DMS153 treated with DMSO at 0.1 percent for 48 hours (cell line): ENCODE measurements at regions not wholly inside any gene's neighbourhood (a gene's known extent, or its start where the extent isn't known, plus 50 kb on each side); places are given as distances from the start of the nearest gene placed in this dataset.

Experiments used
- DNase-seq: peaks from one replicate; lab custom pipeline; 2025; ENCODE audit not compliant: unreplicated experiment; lab: John Stamatoyannopoulos, UW

DNA sequence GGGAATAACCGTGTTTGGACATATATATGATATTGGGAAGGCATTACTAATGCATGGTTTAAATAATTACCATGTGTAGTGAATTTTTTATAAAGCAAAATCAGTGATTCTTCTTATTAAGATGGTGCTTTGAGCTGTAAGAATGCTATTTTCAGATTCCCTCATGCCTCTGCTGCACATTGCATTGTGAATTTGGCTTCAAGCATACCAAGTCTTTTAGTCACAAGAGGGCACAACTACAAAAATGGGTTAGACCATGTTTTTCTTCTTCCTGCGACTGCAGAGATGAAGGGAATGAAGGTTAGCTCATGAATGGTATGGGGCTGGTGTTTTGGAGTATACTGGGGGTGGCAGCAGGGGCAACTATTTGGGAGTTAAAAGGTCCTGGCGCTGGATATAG, 320.1 kb downstream of the SLC4A3 start:
- DNase-seq, result no peak

DNA sequence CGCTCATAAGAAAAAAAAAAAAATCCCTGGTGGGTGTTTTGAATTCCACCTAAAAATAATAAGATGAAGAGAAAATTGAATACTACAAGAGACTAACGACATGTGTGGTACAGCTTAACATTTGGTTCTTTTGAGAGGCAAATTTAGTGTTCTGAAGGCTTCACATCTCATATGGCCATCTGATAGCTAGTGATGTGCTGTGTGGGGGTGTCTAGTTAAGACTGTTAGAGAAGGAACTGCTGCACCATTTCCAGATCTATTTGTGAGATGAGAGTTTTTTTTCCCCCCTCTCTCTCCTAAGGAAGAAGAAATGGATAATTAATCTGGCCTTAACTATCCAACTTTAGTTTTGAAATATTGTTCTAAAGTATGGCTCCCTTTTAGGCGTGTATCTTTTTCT, 321.6 kb downstream of the SLC4A3 start:
- no peak for DNase-seq

DNA sequence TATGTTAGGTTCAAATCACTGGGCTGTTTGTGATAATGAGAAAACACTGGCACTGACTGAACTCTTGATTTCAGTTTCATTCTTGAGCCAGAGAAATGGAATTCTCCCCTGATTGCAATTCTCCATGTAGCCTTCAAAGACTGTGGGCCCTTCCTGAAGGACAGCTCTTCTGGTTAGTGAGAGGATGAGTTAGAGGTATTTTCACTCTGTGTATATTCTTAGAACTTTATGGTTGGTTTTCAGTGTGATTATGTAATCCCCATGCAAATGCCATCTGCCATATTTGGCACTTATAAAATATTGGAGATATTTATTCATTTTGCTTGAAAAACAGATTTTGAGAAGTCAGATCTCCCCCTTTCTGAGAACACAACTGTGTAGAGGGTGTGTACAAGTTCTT, 323.7 kb downstream of the SLC4A3 start:
- no peak for DNase-seq

DNA sequence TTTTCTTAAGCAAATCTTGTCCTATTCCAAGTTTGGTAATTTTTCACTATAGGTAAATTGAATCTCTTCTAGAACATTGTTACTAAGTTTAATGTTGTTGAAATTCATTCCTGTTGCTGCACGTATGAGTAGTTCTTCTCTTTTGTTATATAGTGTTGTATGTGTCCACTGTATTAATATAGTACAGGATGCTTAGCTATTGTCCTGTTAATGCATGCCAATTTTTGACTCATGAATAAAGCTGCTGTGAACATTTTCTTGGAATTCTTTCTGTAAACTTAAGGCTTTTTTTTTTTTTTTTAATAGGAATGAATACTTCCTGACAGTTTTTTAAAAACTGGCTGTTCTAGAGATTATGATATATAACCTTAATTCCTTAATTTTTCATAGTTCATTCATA, 326.9 kb downstream of the SLC4A3 start:
- DNase-seq, result no peak

DNA sequence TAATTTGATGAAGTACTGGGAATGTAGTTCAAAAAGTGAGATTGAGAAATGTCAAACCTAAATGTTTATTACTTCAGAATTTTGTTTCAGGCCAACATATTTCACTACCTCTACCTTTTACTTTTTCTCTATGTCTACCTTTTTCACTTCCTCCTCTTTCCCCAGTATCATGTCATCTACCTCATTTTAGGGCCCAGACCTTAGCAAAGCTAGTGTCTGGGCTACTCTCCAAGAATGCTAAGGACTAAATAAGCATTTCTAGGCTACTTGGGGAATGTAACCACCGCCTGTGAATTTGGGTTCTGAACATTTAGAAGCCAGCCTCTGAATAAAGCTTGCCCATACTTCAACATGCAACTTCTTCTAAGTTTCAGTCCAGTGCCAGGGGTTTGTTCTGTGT, 330.4 kb downstream of the SLC4A3 start:
- DNase-seq, result no peak

DNA sequence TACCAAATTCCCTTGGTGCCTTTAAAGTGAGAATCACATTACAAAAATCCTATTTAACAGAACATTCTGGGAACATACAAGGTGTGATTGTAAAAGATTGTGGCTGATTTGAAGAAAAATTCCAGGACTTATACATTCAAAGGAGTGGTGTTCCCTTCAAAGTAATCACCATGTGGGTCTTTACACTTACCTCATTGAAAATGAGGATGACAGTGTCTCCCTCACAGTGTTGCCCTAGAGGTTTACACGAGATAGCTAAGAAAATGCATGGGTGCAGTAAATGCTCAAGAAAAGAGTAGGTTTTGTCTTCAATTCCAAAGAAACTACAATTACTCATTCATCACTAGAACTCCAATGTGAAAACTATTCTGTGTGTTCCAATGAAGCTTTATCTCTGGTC, 331.5 kb downstream of the SLC4A3 start:
- no peak for DNase-seq

DNA sequence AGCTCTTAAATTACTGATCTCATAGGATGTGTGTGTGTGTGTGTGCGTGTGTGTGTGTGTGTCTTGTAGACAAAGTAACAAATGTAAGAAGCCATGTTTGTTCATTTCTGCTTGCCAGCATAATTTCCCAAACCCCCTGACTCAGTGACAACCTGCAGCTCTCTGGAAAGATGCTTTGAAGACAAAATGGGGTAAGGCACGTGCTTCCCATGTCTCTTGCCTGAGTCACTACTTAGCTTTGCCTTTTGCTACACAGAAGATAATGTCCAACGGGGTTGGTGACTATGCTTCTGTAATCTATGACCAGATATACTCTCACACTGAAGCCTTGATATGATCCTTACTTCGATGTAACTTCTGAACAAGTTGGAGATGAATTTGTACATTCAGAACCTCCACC, 332.0 kb downstream of the SLC4A3 start:
- DNase-seq, result no peak

DNA sequence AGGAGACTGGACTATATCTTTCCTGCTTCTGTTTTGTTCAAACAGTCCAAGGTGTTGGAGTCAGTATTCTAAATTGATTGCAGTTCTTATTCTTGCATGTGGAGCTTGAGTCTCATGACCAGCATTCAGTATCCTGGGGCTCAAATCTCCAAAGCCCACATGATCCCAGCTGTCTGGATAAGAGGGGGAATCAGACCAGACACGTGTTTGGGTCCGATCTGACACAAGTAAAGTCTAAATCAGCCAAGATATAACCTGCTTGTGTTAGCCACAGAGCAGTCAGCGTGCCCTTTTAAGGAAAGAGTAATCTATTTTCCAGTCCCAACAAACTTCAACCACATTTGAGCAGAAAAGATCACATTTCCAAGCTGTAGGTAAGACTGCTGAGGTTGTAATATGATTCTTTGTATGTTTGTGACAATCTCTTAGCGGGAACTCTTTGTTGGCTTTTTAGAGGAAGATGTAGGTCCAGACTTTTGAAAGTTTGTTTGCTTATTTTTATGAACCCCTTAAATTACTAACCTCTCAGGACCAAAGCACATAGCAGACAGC, 334.6 kb downstream of the SLC4A3 start:
- no peak for DNase-seq

DNA sequence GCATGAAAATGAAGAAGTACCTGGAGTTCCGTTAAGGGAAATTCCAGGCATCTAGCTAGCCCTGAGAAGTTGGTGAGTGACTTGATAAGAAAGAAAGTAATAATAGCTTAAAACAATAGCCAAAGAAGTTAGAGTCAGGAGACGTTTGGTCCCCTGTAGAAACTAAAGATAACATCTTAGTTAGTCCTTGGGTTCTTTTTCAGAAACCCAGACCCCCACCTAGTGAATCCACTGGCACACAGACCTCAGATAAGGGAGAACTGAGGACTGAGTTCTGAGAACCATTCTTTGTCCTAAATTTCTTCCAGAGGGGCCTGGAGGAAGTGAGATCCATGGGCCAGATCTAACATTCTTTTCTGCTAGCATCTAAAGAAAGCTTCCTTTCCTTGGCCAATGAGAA, 335.4 kb downstream of the SLC4A3 start:
- DNase-seq, result no peak

DNA sequence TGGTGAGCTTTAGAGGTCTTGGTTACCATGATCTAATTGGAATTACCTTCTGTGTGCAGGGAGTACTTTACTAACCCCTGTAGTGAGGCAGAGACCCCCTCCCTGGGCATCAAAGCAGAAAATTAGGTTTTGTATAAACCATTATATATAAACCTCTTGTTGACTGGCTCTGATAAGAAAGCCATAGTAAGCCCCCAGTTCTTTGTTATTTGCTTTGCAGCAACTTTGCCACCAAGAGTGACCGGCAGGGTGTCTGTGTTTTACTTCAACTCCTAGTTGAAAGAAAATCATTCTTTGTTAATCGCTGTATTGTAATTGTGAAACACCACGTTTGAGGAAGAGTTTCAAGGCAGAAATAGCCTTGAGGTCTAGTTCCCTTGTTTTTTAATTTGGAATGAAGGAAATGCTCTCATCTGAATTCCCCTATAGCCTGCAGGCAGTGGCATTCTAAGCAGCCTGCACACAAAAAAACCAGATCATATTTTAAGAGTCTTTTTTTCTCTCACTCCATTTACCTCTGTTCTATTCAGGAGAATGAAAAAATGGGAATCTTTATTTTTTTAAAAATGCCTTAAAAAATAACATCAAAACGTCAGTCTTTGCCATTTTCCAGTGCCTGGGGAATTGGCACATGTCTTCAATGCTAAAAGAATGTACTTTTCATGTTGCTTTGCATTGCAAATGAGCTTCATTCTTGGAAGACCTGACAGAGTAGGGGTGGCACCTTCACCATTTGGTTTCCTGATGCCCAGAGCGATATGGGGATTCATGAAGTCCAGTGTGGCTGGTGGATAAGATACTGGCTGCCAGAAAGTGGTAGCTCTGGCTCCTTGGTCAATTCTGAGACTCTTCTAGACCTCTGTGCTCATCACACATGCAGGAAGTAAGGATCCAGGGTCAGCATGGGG, 338.1 kb downstream of the SLC4A3 start:
- DNase-seq, result no peak

DNA sequence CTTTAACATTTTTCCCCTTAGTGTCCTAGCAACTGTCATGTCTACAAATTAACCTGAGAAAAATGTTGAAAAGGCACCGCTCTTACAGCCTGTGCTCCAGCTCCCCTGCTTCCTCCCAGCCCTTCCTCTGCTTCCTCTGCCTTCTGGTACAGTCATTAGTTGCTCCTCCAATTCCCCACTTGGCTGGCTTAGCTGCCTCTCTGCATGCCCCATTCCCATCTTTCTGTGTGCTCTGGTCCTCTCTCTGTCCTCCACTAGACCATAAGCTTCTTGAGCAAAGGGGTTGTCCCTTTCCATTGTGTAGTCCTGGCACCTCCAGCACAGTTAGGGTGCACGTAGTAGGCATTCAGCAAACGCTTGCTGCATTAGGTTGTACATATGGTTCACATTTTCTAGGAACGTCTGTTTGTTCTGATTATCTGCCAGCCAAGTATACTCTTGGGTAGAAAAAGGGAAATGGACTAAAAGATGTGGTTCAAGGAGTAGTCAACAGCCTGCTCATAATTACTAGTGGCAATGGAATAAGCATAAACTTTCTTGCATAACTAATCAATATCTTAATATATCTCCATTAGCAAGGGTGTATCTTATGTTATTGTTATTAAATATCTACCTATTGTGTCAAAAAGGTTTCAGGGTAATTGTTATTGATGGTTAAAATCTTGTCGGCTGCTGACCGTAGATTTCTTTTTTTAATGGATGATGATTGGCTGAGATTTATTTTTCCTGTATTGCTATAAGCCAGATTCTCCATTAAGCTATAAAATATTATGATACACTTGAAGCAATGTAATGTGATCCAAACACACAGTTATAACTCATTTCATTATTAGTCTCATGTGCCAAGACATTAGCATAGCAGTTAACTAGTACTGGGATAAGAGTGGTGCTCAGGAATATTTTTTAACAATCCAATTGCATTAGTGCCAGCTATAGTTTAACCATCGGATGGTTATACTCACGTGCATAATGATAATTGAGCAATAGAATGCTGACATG, 340.1 kb downstream of the SLC4A3 start:
- DNase-seq, result no peak

DNA sequence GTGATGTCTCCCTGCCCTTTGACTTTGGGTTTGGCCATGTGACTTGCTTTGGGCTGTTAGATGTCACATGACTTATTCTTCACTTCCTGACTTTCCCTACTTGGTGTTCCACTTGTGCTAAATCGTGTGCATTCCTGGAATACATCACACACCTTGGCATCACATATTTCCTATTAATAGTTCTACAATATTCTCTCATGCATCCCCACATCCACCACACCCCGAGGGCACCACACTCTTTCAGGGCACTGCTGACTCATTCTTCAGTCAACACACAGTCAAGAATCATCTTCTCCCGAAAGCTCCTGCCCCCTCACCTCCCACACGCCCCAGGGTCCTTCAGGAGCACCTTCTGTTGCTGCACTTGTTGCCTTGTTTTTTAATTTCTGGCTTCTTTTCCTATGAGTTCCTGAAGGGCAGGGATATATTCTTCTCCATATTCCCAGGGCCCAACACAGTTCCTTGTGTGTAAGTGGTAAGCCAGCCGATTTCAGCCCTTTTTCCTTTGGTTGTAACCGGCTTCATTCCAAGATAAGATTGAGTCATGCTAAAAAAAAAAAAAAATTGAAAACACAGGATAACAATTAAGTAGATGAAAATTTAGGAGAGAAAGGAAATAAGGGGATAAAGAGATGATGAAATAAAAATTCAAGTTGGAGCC, 341.4 kb downstream of the SLC4A3 start:
- no peak for DNase-seq

DNA sequence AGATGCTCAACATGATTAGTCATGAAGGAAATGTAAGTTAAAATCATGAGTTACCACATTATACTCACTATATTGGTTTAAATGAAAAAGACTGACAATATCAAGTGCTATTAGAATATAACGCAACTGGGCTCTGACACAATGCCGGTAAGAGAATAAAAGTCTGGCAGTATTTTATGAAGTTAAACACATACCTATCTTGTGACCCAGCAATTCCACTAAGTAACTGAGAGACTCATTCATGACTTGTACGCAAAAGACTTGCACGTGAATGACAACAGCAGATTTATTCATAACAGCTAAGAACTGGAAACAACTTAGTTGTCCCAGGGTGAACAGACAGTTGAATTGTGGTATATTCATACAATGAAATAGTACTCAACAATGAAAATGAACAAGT, 342.1 kb downstream of the SLC4A3 start:
- no peak for DNase-seq

DNA sequence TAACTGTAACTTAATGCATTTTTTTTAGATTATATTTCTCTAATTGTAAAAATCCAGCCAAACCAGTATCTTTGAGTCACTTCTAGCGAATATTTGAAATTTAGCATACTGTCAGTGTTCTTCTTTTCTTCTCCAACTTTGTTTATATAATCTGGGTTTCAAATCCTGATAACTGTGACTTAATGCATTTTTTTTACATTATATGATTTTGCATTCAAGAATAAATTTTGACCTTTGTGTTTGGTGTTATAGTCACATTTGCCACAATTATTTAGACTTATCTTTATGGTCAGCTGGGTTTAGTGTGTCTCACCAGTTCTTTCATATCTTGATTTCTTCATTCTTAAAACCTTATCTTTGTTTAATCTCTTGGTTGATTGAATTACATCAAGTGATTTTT, 345.7 kb downstream of the SLC4A3 start:
- no peak for DNase-seq

DNA sequence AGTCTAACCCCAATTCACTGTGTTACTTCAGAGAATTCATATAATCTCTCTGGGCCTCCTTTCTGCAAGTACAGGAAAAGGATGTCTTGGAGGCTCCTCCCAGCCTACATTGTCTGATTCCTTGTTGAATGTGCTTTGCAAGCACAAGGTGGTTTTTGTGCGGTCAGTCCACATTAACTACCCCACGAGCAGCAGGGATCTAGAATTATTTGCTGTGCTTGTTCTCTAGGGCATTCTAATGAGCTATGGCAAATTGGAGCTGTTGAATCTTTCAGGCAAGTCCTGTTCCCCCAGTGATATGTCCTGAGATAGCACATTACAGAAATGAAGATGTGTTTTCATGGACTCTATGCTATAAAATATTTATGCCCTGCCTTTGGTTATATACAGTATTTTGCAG, 349.4 kb downstream of the SLC4A3 start:
- no peak for DNase-seq

DNA sequence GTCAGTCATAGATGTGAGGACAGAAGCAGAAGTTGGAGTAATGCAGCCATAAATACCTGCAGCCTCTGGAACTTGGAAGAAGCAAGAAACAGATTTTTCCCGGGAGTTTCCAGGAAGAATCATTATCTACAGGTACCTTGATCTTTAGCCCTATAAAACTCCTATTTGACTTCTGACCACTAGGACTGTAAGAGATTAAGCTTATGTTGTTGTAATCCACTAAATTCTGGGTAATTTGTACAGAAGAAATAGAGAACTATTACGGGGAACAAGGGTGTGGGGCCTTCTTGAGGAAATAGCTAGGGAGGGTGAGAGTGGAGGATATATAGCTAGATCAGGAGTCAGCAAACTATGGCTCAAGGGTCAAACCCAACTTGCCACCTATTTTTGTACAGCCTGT, 353.2 kb downstream of the SLC4A3 start:
- DNase-seq, result no peak

DNA sequence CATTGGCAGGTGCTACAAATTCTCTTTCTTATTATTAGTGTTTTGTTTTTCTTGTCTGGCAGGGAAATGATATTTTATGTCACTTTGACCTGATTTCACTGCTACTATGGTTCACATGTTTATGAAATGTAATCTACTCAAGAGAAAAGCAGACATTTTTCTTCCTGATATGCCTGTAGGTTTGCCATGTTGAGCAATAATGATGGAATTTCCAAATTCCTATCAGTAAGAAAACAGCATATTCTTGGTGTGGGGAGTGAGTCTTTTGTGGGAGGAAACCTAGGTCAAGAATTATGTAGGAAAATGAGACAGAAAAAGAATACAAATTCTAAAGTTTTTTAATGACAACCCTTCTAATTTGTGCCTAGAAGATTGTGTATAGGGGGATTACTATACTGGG, 356.4 kb downstream of the SLC4A3 start:
- no peak for DNase-seq

DNA sequence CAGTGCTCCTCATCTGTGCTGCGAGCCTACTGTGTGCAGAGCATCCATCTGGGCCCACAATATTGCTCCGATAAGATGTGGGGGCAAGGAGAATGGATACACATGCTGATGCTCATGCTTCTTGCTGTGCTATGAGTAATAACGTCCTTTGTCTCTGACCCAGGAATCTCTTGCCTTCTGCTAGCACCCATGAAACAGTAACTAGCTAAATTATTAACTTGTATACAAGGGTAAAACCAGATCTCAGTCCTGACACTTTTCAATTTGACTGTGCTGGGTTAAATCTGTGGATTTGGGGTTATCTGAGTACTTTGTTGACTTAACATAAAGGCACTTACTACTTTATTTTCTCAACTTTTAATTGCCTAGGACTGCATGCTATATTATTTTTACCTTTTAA, 357.6 kb downstream of the SLC4A3 start:
- no peak for DNase-seq

DNA sequence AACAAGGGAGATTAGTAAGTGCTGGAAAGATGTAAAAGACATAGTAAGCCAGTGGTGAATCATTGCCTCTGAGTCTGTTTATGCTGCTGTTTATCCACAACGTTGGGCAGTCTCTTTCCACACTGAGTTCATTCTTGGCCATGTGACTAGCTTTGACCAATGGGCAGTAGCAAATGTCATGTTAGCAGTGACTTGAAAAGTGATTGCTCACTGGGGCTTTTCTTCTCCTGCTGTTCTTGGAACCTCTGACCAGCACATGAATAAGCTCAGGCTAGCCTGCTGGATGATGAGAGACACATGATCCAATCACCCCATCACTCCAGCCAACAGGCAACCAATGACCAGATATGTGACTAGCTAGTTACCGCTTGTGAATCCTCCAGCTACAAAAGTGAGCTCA, 360.4 kb downstream of the SLC4A3 start:
- DNase-seq, result no peak

DNA sequence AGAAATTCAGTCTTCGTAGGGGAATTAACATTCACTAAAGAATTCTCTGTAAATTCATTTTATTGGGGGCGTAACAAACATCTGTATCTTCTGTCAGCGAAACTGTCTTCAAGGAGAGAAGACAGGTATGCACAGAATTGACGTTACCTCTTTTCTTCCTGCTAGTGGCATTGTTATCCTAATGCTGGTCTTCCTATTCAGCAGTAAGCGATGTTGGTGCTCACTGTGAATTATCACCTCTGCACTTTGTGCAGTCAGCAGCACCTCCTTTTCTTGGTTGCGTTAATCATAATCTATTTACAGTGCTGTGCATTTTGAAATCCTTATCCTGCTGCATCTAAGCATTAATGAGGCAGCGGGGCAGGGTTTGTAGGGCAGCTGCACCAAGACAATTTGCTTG, 362.3 kb downstream of the SLC4A3 start:
- DNase-seq, result no peak

DNA sequence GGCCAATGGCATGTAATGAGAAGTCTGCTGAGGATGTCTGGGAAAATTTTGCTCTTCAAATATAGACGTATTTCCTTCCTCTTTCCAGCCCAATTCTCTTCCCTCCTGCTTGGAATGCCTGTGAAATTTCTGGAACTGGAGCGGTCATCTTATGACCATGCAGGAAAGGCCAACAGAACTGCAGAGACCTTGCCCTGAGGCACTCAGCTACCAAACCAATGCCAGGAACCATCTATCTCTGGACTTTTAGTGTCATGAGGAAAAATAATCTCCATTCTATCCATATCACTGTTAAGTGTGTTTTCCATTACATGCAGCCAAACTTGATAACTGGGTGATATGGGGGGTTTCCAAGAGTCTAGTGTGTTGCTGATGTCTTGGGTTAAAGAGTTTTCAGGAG, 363.7 kb downstream of the SLC4A3 start:
- no peak for DNase-seq
